RWPE2 (cell line): ENCODE measurements at regions not wholly inside any gene's neighbourhood (a gene's known extent, or its start where the extent isn't known, plus 50 kb on each side); places are given as distances from the start of the nearest gene placed in this dataset.
"Not testable (repeated sequence)": the region's sequence is repeated elsewhere in the genome, so short reads cannot be mapped to it uniquely, and the experiment has no call there.

Experiments used
- ATAC-seq: fragments of 200-7000 bp; cut with Tn5 transposase; 3 replicates; pipeline ENCODE4 v1.9.1; 2021; ENCODE audit warnings: low read depth
- DNase-seq: peaks from one replicate; pipeline ENCODE4 v3.0.0-alpha.2; 2020; ENCODE audit warnings: low spot score
- H3K27ac ChIP-seq: fragments of 450-650 bp; 2 replicates; pipeline ENCODE4 v1.5.1; 2017; ENCODE audit warnings: mild to moderate bottlenecking; ENCODE audit not compliant: poor library complexity, severe bottlenecking
- H3K27me3 ChIP-seq: fragments of 250-450 bp; sonication (Bioruptor Pico); 2 replicates; pipeline ENCODE4 v1.5.1; 2021; ENCODE audit warnings: mild to moderate bottlenecking, moderate library complexity; ENCODE audit not compliant: insufficient read depth, poor library complexity, severe bottlenecking
- H3K36me3 ChIP-seq: fragments of 250-450 bp; sonication (Bioruptor Pico); 2 replicates; pipeline ENCODE4 v1.5.1; 2020; ENCODE audit warnings: low read depth, mild to moderate bottlenecking, moderate library complexity
- H3K4me1 ChIP-seq: fragments of 250-450 bp; sonication (Bioruptor Pico); 2 replicates; pipeline ENCODE4 v1.5.1; 2021; ENCODE audit warnings: mild to moderate bottlenecking, moderate library complexity; ENCODE audit not compliant: insufficient read depth, poor library complexity, severe bottlenecking
- H3K4me3 ChIP-seq: fragments of 250-450 bp; sonication (Bioruptor Pico); 2 replicates; pipeline ENCODE4 v1.5.1; 2021; ENCODE audit warnings: mild to moderate bottlenecking, moderate library complexity; ENCODE audit not compliant: severe bottlenecking
- H3K9me3 ChIP-seq: fragments of 250-450 bp; sonication (Bioruptor Pico); 2 replicates; pipeline ENCODE4 v1.5.1; 2021; ENCODE audit warnings: mild to moderate bottlenecking, moderate library complexity; ENCODE audit not compliant: severe bottlenecking
- TF ChIP-seq, protein P1 (sequence below): fragments of 450-650 bp; IDR thresholded peaks from one replicate; pipeline ENCODE4 v1.5.1; 2017; ENCODE audit warnings: mild to moderate bottlenecking, moderate library complexity; ENCODE audit not compliant: poor library complexity, severe bottlenecking

DNA sequence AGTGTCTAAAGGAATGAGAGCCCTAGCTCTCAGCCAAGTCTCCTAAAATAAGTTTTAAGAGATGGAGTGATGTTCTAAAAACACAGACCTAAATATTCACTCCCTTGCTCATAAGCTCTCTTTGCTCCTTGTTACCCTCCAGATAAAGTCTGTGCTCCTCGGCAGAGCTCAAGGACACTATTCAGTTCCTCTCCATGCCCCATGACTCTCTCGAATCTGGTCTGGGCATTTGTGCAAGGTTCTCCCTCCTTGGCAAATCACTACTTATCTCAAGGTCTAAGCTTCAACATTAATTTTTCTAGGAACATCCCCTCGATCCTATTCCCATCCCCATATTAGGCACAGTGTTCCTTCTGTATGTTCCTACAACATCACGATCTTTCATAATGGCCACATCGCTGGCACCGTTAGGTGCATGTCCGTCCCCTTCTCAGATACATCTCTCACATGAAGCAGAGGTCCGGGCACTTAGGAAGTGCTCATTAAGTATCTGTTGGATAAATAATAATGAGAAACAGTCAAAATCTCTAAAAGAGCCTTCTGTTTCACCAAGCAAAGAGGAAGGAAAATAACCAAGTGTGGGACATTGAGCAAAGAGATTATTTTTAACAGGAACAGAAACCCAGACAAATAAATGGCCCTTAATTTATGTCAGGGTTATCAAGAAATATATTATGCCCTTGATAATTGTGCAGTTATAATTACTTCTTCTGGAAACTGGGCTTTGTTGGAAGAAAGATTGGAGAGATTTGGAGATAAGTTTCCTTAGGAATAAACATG is 85.9 kb upstream of the HTR4 start:
- TF ChIP-seq, protein P1, sequence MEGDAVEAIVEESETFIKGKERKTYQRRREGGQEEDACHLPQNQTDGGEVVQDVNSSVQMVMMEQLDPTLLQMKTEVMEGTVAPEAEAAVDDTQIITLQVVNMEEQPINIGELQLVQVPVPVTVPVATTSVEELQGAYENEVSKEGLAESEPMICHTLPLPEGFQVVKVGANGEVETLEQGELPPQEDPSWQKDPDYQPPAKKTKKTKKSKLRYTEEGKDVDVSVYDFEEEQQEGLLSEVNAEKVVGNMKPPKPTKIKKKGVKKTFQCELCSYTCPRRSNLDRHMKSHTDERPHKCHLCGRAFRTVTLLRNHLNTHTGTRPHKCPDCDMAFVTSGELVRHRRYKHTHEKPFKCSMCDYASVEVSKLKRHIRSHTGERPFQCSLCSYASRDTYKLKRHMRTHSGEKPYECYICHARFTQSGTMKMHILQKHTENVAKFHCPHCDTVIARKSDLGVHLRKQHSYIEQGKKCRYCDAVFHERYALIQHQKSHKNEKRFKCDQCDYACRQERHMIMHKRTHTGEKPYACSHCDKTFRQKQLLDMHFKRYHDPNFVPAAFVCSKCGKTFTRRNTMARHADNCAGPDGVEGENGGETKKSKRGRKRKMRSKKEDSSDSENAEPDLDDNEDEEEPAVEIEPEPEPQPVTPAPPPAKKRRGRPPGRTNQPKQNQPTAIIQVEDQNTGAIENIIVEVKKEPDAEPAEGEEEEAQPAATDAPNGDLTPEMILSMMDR, result no peak
- no peaks in the 10 kb centered on the region for H3K9me3 ChIP-seq
- DNase-seq (no peak), ATAC-seq (no peak)
- H3K4me1 ChIP-seq, result peaks cover 5% of the 10 kb centered on the region
- no peak overlapping the region for H3K27ac ChIP-seq
- H3K4me3 ChIP-seq, result no peak overlapping the region
- no peaks in the 10 kb centered on the region for H3K36me3 ChIP-seq
- H3K27me3 ChIP-seq, result no peaks in the 10 kb centered on the region

DNA sequence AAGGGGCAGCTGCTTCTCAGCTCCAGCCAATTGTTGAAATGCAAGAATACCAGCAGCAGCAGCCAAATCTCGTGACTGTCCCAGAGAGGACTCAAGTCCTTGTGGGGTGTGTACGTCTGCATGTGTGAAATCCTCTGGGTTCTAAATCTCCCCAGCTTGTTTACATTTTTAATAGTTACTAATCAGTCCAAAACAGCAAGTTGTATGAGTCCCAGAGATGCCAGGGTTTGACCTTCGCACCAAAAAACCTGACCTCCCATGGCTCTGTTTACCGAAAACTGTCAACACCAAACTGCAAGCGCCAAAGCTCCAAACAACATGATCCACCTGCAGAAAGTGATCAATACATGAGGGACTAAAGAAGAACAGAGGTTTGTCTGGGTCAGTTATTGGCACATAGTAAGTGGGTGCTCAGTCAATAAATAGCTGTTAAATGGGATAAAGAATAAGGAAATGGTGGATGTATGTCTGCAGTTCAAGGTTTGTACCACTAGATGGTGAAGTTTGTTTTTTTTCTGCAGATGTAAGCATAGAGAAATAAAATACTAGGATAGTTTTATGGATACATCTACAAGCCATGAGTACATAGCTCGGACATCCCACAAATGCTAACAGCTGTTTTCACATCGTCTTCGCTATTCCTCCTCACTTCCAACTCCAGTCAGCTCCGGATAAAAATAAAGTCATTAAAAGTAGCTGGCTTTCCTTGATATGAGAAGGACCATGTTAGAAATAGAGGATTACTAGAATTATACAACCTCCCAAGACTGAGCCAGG is 85.3 kb upstream of the ADRB2 start:
- Histone ChIP-seq H3K36me3 (no peaks in the 10 kb centered on the region), H3K27me3 (no peaks in the 10 kb centered on the region), H3K4me3 (no peak overlapping the region), H3K27ac (no peak overlapping the region), H3K9me3 (no peaks in the 10 kb centered on the region), H3K4me1 (peaks cover 5% of the 10 kb centered on the region)
- ATAC-seq (peak; percentile 76), DNase-seq (no peak)
- TF ChIP-seq, protein P1, result peak; percentile 95

DNA sequence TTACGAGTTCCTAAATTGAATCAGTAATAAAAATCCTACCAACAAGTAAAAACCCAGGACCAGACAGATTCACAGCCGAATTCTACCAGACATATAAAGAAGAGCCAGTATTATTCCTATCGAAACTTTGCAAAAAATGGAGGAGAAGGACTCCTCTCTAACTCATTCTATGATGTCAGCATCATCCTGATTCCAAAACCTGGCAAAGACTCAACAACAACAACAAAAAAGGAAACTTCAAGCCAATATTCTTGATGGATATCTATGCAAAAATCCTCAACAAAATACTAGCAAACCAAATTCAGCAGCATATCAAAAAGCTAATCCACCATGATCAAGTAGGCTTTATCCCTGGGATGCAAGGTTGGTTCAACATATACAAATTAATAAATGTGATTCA is 84.6 kb upstream of the ADRB2 start:
- not testable (repeated sequence) for H3K4me3 ChIP-seq, H3K9me3 ChIP-seq, H3K27ac ChIP-seq, DNase-seq, H3K4me1 ChIP-seq, ATAC-seq, H3K27me3 ChIP-seq, H3K36me3 ChIP-seq

DNA sequence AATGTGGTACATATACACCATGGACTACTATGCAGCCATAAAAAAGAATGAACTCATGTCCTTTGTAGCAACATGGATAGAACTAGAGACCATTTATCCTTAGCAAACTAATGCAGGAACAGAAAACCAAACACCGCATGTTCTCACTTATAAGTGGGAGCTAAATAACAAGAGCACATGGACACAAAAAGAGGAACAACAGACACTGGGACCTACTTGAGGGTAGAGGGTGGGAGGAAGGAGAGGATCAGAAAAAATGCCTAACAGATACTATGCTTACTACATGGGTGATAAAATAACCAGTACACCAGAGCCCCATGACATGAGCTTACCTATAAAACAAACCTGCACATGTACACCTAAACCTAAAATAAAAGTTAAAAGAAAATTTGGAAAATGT is 82.0 kb upstream of the ADRB2 start:
- H3K4me3 ChIP-seq, H3K4me1 ChIP-seq, H3K9me3 ChIP-seq, ATAC-seq, H3K27ac ChIP-seq, DNase-seq, H3K36me3 ChIP-seq, H3K27me3 ChIP-seq: not testable (repeated sequence)

DNA sequence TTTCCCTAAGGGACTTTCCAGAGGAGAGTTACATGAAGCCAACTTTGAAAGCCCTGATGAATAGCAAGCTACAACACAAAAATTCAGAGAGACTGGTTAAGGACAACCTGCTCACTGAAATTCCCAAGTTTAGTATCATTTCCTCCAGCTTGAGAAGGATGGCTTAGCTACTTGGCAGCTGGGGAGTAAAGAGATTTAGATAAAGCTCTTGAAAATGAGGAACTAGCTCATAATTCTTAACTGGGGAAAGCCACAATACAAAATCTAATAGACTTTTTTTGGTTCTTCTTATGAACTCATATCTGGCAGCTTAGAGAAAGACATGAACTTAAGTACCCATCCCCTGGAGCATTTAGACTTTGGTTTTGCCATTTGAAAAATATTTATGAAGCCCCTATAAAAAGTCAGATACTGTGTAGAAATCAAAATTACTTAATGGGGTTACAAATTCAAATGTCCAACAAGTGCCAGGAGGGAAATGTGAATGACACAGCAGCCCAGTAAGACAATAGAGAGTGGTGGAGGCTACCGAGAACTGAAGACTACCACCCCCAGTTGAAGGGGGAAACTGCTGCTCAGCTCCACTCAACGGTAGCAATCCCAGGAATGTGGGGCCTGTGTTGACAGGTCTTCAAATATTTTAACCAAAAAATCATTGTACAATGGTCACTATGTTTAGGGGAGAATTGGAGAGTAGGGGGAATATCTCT is 79.4 kb upstream of the ADRB2 start:
- H3K27me3 ChIP-seq, result no peaks in the 10 kb centered on the region
- no peaks in the 10 kb centered on the region for H3K9me3 ChIP-seq
- H3K36me3 ChIP-seq, result no peaks in the 10 kb centered on the region
- DNase-seq (no peak), ATAC-seq (0 out of 3 replicates have a peak, but pooled peaks have one; percentile 25)
- TF ChIP-seq, protein P1, result no peak
- H3K27ac ChIP-seq, result no peak overlapping the region
- H3K4me3 ChIP-seq, result no peak overlapping the region
- no peaks in the 10 kb centered on the region for H3K4me1 ChIP-seq
